Keratinocyte (primary cell): ENCODE measurements at regions not wholly inside any gene's neighbourhood (a gene's known extent, or its start where the extent isn't known, plus 50 kb on each side); places are given as distances from the start of the nearest gene placed in this dataset.
A peak's percentile ranks its signal among the peaks of the same experiment; 100 is the strongest.

Experiments used
- DNase-seq: peaks from one replicate; pipeline ENCODE4 v3.0.0-alpha.2; 2011; ENCODE audit warnings: low read depth, missing footprints, low spot score
- FAIRE-seq: peaks from 2 replicates; lab custom pipeline; 2011; peaks lifted over from hg19 to GRCh38; lab: Jason Lieb, UNC
- H2AFZ ChIP-seq: 2 replicates; pipeline ENCODE4 v1.6.0; 2012; ENCODE audit warnings: low read length, control low read depth, inconsistent platforms; ENCODE audit not compliant: control insufficient read depth
- H3K27ac ChIP-seq: 2 replicates; pipeline ENCODE4 v1.5.1; 2011; ENCODE audit warnings: low read length; ENCODE audit not compliant: control insufficient read depth, insufficient read depth
- H3K27me3 ChIP-seq: 3 replicates; pipeline ENCODE4 v1.6.0; 2011; ENCODE audit warnings: low read length; ENCODE audit not compliant: control insufficient read depth, insufficient read depth; ENCODE audit errors: extremely low read depth
- H3K36me3 ChIP-seq, 2 experiments: 2 replicates in 1 of 2; 3 replicates in 1 of 2; pipeline ENCODE4 v1.5.1; 2011; ENCODE audit warnings: low read length in 2 of 2, mild to moderate bottlenecking in 1 of 2; ENCODE audit not compliant: control insufficient read depth in 2 of 2, insufficient read depth in 2 of 2; ENCODE audit errors: extremely low read depth in 1 of 2
- H3K4me1 ChIP-seq: 3 replicates; pipeline ENCODE4 v1.5.1; 2011; ENCODE audit warnings: low read length; ENCODE audit not compliant: control insufficient read depth, insufficient read depth; ENCODE audit errors: extremely low read depth
- H3K4me2 ChIP-seq: 3 replicates; pipeline ENCODE4 v1.6.0; 2011; ENCODE audit warnings: low read depth, low read length; ENCODE audit not compliant: control insufficient read depth, insufficient read depth; ENCODE audit errors: extremely low read depth
- H3K4me3 ChIP-seq, 3 experiments: fragments of 200-600 bp in 1 of 3; sonication (generic) in 1 of 3; 2 replicates in 2 of 3; 3 replicates in 1 of 3; pipeline ENCODE4 v1.5.1; 2011 to 2016; ENCODE audit warnings: low read length in 3 of 3, mild to moderate bottlenecking in 3 of 3, control low read depth in 2 of 3, inconsistent platforms in 1 of 3, low read depth in 1 of 3, mixed read lengths in 1 of 3, mixed run types in 1 of 3, moderate library complexity in 1 of 3; ENCODE audit not compliant: control insufficient read depth in 2 of 3, insufficient read depth in 2 of 3; ENCODE audit errors: extremely low read depth in 1 of 3
- H3K79me2 ChIP-seq: 2 replicates; pipeline ENCODE4 v1.6.0; 2012; ENCODE audit warnings: low read length; ENCODE audit not compliant: control insufficient read depth, insufficient read depth
- H3K9ac ChIP-seq: 3 replicates; pipeline ENCODE4 v1.6.0; 2011; ENCODE audit warnings: low read length; ENCODE audit not compliant: control insufficient read depth, insufficient read depth; ENCODE audit errors: extremely low read depth
- H3K9me1 ChIP-seq: 3 replicates; pipeline ENCODE4 v1.6.0; 2011; ENCODE audit warnings: low read length; ENCODE audit not compliant: control insufficient read depth, insufficient read depth; ENCODE audit errors: extremely low read depth
- H3K9me3 ChIP-seq: 2 replicates; pipeline ENCODE4 v1.5.1; 2012; ENCODE audit warnings: low read depth, low read length; ENCODE audit not compliant: control insufficient read depth
- H4K20me1 ChIP-seq: 3 replicates; pipeline ENCODE4 v1.6.0; 2011; ENCODE audit warnings: low read length; ENCODE audit not compliant: control insufficient read depth, insufficient read depth; ENCODE audit errors: extremely low read depth
- EZH2 ChIP-seq: IDR thresholded peaks from one replicate; pipeline ENCODE4 v1.6.1; 2012; ENCODE audit warnings: inconsistent platforms, mild to moderate bottlenecking, low read length, moderate library complexity
- dilution Hi-C: fragments of 300-500 bp; cut with MboI; formaldehyde crosslinking; loops from one replicate; pipeline ENCODE4 v1.7.0; 2020; ENCODE audit warnings: low sequenced_read_pairs; ENCODE audit not compliant: extremely low pct_ligation_motif_present
- TF ChIP-seq, protein P1 (sequence below), 3 experiments: IDR thresholded peaks in 1 of 3; conservative IDR thresholded peaks in 1 of 3; optimal IDR thresholded peaks in 1 of 3; 2 replicates in 2 of 3; 3 replicates in 1 of 3; pipeline versions ENCODE3 to v1.5.1; 2011; ENCODE audit warnings: low read length in 3 of 3, mild to moderate bottlenecking in 3 of 3, moderate library complexity in 2 of 3, control low read depth in 1 of 3, inconsistent platforms in 1 of 3; ENCODE audit not compliant: insufficient read depth in 2 of 3; ENCODE audit errors: extremely low read depth in 1 of 3

DNA sequence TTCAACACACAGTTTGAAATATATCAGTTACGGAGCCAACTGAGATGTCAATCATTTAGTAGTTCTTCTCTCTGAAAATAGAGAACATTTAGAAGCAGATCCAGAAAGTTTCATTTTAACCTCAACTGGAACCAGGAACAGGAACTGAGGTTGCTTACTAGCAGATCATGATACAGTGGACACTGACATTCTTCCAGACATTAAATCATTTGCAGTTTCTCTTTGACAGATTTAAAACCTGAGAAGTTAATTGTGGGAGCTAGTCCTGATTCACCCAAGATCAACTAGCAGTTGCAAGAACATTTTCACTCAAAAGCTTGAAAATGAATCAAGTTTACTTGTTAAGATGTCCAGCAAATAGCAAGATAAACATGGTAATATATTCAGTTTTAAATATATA is 135.4 kb downstream of the SLC17A6 start:
- dilution Hi-C loops: no loop called here
- Histone ChIP-seq H3K27ac (no peak overlapping the region), H3K4me2 (no peak overlapping the region)

DNA sequence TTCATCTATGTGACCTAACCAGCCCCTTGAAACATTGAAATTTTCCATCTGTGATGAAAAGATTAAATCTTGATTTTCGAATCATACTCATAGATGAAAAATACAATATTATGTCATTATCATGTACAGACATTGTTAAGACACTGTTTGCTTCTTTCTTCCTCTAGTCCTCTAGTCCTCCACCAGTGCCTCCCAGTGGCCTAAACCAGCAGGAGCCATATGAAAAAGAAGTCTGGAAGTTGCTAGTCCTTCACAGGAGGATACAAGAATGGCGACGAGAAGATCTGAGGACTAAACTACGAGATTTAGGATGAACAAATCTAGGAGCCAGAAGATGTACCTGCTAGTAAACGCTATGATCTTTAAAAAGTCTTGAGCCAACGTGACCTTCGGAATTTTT is 134.1 kb downstream of the SLC17A6 start:
- H3K27me3 ChIP-seq: no peaks in the 10 kb centered on the region
- no peak overlapping the region for H3K9ac ChIP-seq
- peaks cover under 1% of the 10 kb centered on the region for H3K4me1 ChIP-seq
- DNase-seq: no peak
- no peaks in the 10 kb centered on the region for H3K36me3 ChIP-seq
- no peak overlapping the region for H3K4me3 ChIP-seq
- H3K4me2 ChIP-seq: no peak overlapping the region
- no peak for FAIRE-seq
- dilution Hi-C loops: no loop called here
- no peaks in the 10 kb centered on the region for H3K9me3 ChIP-seq
- TF ChIP-seq, protein P1, sequence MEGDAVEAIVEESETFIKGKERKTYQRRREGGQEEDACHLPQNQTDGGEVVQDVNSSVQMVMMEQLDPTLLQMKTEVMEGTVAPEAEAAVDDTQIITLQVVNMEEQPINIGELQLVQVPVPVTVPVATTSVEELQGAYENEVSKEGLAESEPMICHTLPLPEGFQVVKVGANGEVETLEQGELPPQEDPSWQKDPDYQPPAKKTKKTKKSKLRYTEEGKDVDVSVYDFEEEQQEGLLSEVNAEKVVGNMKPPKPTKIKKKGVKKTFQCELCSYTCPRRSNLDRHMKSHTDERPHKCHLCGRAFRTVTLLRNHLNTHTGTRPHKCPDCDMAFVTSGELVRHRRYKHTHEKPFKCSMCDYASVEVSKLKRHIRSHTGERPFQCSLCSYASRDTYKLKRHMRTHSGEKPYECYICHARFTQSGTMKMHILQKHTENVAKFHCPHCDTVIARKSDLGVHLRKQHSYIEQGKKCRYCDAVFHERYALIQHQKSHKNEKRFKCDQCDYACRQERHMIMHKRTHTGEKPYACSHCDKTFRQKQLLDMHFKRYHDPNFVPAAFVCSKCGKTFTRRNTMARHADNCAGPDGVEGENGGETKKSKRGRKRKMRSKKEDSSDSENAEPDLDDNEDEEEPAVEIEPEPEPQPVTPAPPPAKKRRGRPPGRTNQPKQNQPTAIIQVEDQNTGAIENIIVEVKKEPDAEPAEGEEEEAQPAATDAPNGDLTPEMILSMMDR (optimal IDR thresholded peaks at IDR 0.05 in 1 of 3, IDR thresholded peaks at IDR 0.05 in 1 of 3, conservative IDR thresholded peaks at IDR 0.05 in 1 of 3; ENCODE audit: extremely low read depth in 1 of 3, insufficient read depth in 2 of 3, low read length in 3 of 3): peak; percentile 32 to 47 (median 45)
- no peak for TF ChIP-seq EZH2
- no peak overlapping the region for H2AFZ ChIP-seq
- H3K9me1 ChIP-seq: no peaks in the 10 kb centered on the region
- no peaks in the 10 kb centered on the region for H3K79me2 ChIP-seq
- H3K27ac ChIP-seq: no peak overlapping the region
- no peaks in the 10 kb centered on the region for H4K20me1 ChIP-seq

More for the DNA sequence above, 135.4 kb downstream of the SLC17A6 start:
- Histone ChIP-seq H3K36me3 (no peaks in the 10 kb centered on the region), H3K9me1 (no peaks in the 10 kb centered on the region), H3K79me2 (no peaks in the 10 kb centered on the region), H3K4me1 (no peaks in the 10 kb centered on the region), H2AFZ (no peak overlapping the region), H3K9ac (no peak overlapping the region), H3K9me3 (no peaks in the 10 kb centered on the region), H3K27me3 (no peaks in the 10 kb centered on the region), H4K20me1 (no peaks in the 10 kb centered on the region), H3K4me3 (no peak overlapping the region)
- no peak for TF ChIP-seq EZH2
- TF ChIP-seq, protein P1 (optimal IDR thresholded peaks at IDR 0.05 in 1 of 3, IDR thresholded peaks at IDR 0.05 in 1 of 3, conservative IDR thresholded peaks at IDR 0.05 in 1 of 3; ENCODE audit: extremely low read depth in 1 of 3, insufficient read depth in 2 of 3, low read length in 3 of 3): no peak
- FAIRE-seq (no peak), DNase-seq (no peak)
